Effector memory CD4-positive, alpha-beta T cell (primary cell): ENCODE measurements at regions not wholly inside any gene's neighbourhood (a gene's known extent, or its start where the extent isn't known, plus 50 kb on each side); places are given as distances from the start of the nearest gene placed in this dataset.

Experiments used
- DNase-seq, 3 donors: peaks; one replicate each; pipeline ENCODE4 v3.0.0-alpha.2; 2020
- H3K27ac ChIP-seq: 2 replicates; pipeline ENCODE4 v1.7.0; 2013; ENCODE audit warnings: mild to moderate bottlenecking, low read length, moderate library complexity; ENCODE audit not compliant: insufficient read depth, poor library complexity, severe bottlenecking
- H3K27me3 ChIP-seq: replicated peaks from 2 replicates; pipeline ENCODE4 v1.7.0; 2013; ENCODE audit warnings: mild to moderate bottlenecking, low read length; ENCODE audit not compliant: insufficient read depth, control insufficient read depth, poor library complexity, severe bottlenecking
- H3K36me3 ChIP-seq: 2 replicates; pipeline ENCODE4 v1.7.0; 2013; ENCODE audit warnings: mild to moderate bottlenecking, low read length, moderate library complexity; ENCODE audit not compliant: control insufficient read depth, insufficient read depth
- H3K4me1 ChIP-seq: 2 replicates; pipeline ENCODE4 v1.7.0; 2013; ENCODE audit warnings: low read length, mild to moderate bottlenecking; ENCODE audit not compliant: control insufficient read depth, insufficient read depth, poor library complexity, severe bottlenecking
- H3K4me3 ChIP-seq: 2 replicates; pipeline ENCODE4 v1.7.0; 2013; ENCODE audit warnings: low read length, low read depth, mild to moderate bottlenecking; ENCODE audit not compliant: insufficient read depth, poor library complexity, severe bottlenecking
- H3K9me3 ChIP-seq: 2 replicates; pipeline ENCODE4 v1.7.0; 2013; ENCODE audit warnings: mild to moderate bottlenecking, low read length, moderate library complexity; ENCODE audit not compliant: control insufficient read depth

GRCh38 chr22:27629908-27630673 is 171.5 kb downstream of the MN1 start:
- H3K9me3 ChIP-seq, result no peaks in the 10 kb centered on the region
- H3K36me3 ChIP-seq, result no peaks in the 10 kb centered on the region
- H3K27me3 ChIP-seq, result no peaks in the 10 kb centered on the region
- no peak overlapping the region for H3K4me3 ChIP-seq
- no peak overlapping the region for H3K27ac ChIP-seq
- no peak for DNase-seq
- H3K4me1 ChIP-seq, result no peaks in the 10 kb centered on the region

GRCh38 chr22:27630754-27631153 is 170.8 kb downstream of the MN1 start:
- Histone ChIP-seq H3K9me3 (no peaks in the 10 kb centered on the region), H3K27ac (no peak overlapping the region), H3K36me3 (no peaks in the 10 kb centered on the region), H3K27me3 (no peaks in the 10 kb centered on the region), H3K4me1 (no peaks in the 10 kb centered on the region), H3K4me3 (no peak overlapping the region)
- no peak for DNase-seq

GRCh38 chr22:27631641-27632040 is 169.9 kb downstream of the MN1 start:
- Histone ChIP-seq H3K36me3 (no peaks in the 10 kb centered on the region), H3K27ac (no peak overlapping the region), H3K4me1 (no peaks in the 10 kb centered on the region), H3K27me3 (no peaks in the 10 kb centered on the region), H3K4me3 (no peak overlapping the region), H3K9me3 (no peaks in the 10 kb centered on the region)
- no peak for DNase-seq

- no peaks in the 10 kb centered on the region for H3K36me3 ChIP-seq
- H3K27me3 ChIP-seq, result no peaks in the 10 kb centered on the region
- no peak for DNase-seq
- no peaks in the 10 kb centered on the region for H3K4me1 ChIP-seq
- H3K4me3 ChIP-seq, result no peak overlapping the region
- H3K9me3 ChIP-seq, result no peaks in the 10 kb centered on the region
- no peak overlapping the region for H3K27ac ChIP-seq
Observed at GRCh38 chr22:27632451-27633295, 168.9 kb downstream of the MN1 start.

GRCh38 chr22:27633296-27633871 is 168.2 kb downstream of the MN1 start:
- no peaks in the 10 kb centered on the region for H3K36me3 ChIP-seq
- H3K27ac ChIP-seq, result no peak overlapping the region
- no peaks in the 10 kb centered on the region for H3K9me3 ChIP-seq
- H3K4me1 ChIP-seq, result no peaks in the 10 kb centered on the region
- DNase-seq, result no peak
- H3K4me3 ChIP-seq, result no peak overlapping the region
- H3K27me3 ChIP-seq, result no peaks in the 10 kb centered on the region

GRCh38 chr22:27634043-27634740 is 167.4 kb downstream of the MN1 start:
- no peaks in the 10 kb centered on the region for H3K27me3 ChIP-seq

GRCh38 chr22:27635435-27635834 is 166.1 kb downstream of the MN1 start:
- no peak overlapping the region for H3K4me3 ChIP-seq
- H3K4me1 ChIP-seq, result no peaks in the 10 kb centered on the region
- DNase-seq, result no peak
- no peaks in the 10 kb centered on the region for H3K36me3 ChIP-seq
- no peak overlapping the region for H3K27ac ChIP-seq
- no peaks in the 10 kb centered on the region for H3K27me3 ChIP-seq
- H3K9me3 ChIP-seq, result no peaks in the 10 kb centered on the region

More at GRCh38 chr22:27634043-27634740, 167.4 kb downstream of the MN1 start:
- Histone ChIP-seq H3K4me1 (no peaks in the 10 kb centered on the region), H3K4me3 (no peak overlapping the region), H3K36me3 (no peaks in the 10 kb centered on the region), H3K27ac (no peak overlapping the region), H3K9me3 (no peaks in the 10 kb centered on the region)
- no peak for DNase-seq

- H3K4me1 ChIP-seq, result no peaks in the 10 kb centered on the region
- no peak overlapping the region for H3K4me3 ChIP-seq
- no peaks in the 10 kb centered on the region for H3K9me3 ChIP-seq
- H3K36me3 ChIP-seq, result no peaks in the 10 kb centered on the region
- no peak overlapping the region for H3K27ac ChIP-seq
- no peak for DNase-seq
- H3K27me3 ChIP-seq, result no peaks in the 10 kb centered on the region
Observed at GRCh38 chr22:27635852-27636251, 165.7 kb downstream of the MN1 start.

- Histone ChIP-seq H3K36me3 (no peaks in the 10 kb centered on the region), H3K27me3 (no peaks in the 10 kb centered on the region), H3K27ac (no peak overlapping the region), H3K4me1 (no peaks in the 10 kb centered on the region), H3K4me3 (no peak overlapping the region), H3K9me3 (no peaks in the 10 kb centered on the region)
- no peak for DNase-seq
Observed at GRCh38 chr22:27636716-27637508, 164.6 kb downstream of the MN1 start.
